ENCODE measurements at regions not wholly inside any gene's neighbourhood (a gene's known extent, or its start where the extent isn't known, plus 50 kb on each side); places are given as distances from the start of the nearest gene placed in this dataset.

GRCh38 chr5:124172389-124173003, 573.9 kb downstream of the ZNF608 start:
- TF ChIP-seq ZNF274 (IDR thresholded peaks at IDR 0.05; ENCODE audit: borderline replicate concordance, extremely low read depth, low read length) (no peak), SIN3A (conservative IDR thresholded peaks at IDR 0.05 in 1 of 2, IDR thresholded peaks at IDR 0.05 in 1 of 2; ENCODE audit: low read depth in 1 of 2, low read length in 2 of 2) (no peak), POLR2A (IDR thresholded peaks at IDR 0.05; ENCODE audit: control extremely low read depth in 1 of 2, low read depth in 2 of 2, low read length in 2 of 2) (no peak), FOSL1 (IDR thresholded peaks at IDR 0.05; ENCODE audit: insufficient read depth, low read depth, low read length) (no peak), ASH2L (IDR thresholded peaks at IDR 0.05; ENCODE audit: low read length) (no peak), POLR2AphosphoS5 (IDR thresholded peaks at IDR 0.05; ENCODE audit: low read depth, low read length) (no peak), CTCF (IDR thresholded peaks at IDR 0.05; ENCODE audit: control extremely low read depth in 1 of 3, insufficient read depth in 1 of 3, low read depth in 1 of 3, low read length in 3 of 3) (no peak), TAF1 (IDR thresholded peaks at IDR 0.05; ENCODE audit: low read depth, low read length) (no peak), CHD2 (IDR thresholded peaks at IDR 0.05; ENCODE audit: low read length) (no peak), MAX (IDR thresholded peaks at IDR 0.05) (no peak), EP300 (IDR thresholded peaks at IDR 0.05; ENCODE audit: borderline replicate concordance in 1 of 2, low read depth in 2 of 2, low read length in 2 of 2) (no peak), SP4 (IDR thresholded peaks at IDR 0.05; ENCODE audit: low read length) (no peak)

Data from H1 (cell line).